ENCODE measurements at regions not wholly inside any gene's neighbourhood (a gene's known extent, or its start where the extent isn't known, plus 50 kb on each side); places are given as distances from the start of the nearest gene placed in this dataset.
A peak's percentile ranks its signal among the peaks of the same experiment; 100 is the strongest.
"Not testable (repeated sequence)": the region's sequence is repeated elsewhere in the genome, so short reads cannot be mapped to it uniquely, and the experiment has no call there.

- no peak for DNase-seq
Measured at GRCh38 chr5:121378046-121378445, 473.6 kb upstream of the FTMT start.

GRCh38 chr5:121378559-121379359 is 472.9 kb upstream of the FTMT start:
- DNase-seq, result peak; percentile 58

- no peak for DNase-seq
Measured at GRCh38 chr5:121380066-121380465, 471.6 kb upstream of the FTMT start.

GRCh38 chr5:121384359-121384758 is 467.3 kb upstream of the FTMT start:
- DNase-seq, result no peak

- no peak for DNase-seq
Measured at GRCh38 chr5:121386334-121386733, 465.3 kb upstream of the FTMT start.

GRCh38 chr5:121396716-121397115 is 455.0 kb upstream of the FTMT start:
- DNase-seq, result no peak

GRCh38 chr5:121399879-121400278 is 451.8 kb upstream of the FTMT start:
- DNase-seq, result no peak

- DNase-seq, result no peak
Measured at GRCh38 chr5:121408778-121409177, 442.9 kb upstream of the FTMT start.

GRCh38 chr5:121415270-121415669 is 436.4 kb upstream of the FTMT start:
- DNase-seq, result no peak

- DNase-seq, result no peak
Measured at GRCh38 chr5:121421646-121422045, 430.0 kb upstream of the FTMT start.

- DNase-seq, result peak; percentile 67
Measured at GRCh38 chr5:121424976-121425375, 426.7 kb upstream of the FTMT start.

- DNase-seq, result no peak
Measured at GRCh38 chr5:121426153-121426552, 425.5 kb upstream of the FTMT start.

GRCh38 chr5:121429761-121430160 is 421.9 kb upstream of the FTMT start:
- no peak for DNase-seq

GRCh38 chr5:121430538-121430937 is 421.1 kb upstream of the FTMT start:
- DNase-seq, result no peak

- no peak for DNase-seq
Measured at GRCh38 chr5:121445511-121445910, 406.2 kb upstream of the FTMT start.

GRCh38 chr5:121462441-121462840 is 389.2 kb upstream of the FTMT start:
- no peak for DNase-seq

- DNase-seq, result not testable (repeated sequence)
Measured at GRCh38 chr5:121471222-121471621, 380.5 kb upstream of the FTMT start.

- no peak for DNase-seq
Measured at GRCh38 chr5:121478636-121479035, 373.0 kb upstream of the FTMT start.

GRCh38 chr5:121479337-121479736 is 372.3 kb upstream of the FTMT start:
- no peak for DNase-seq

GRCh38 chr5:121485281-121485680 is 366.4 kb upstream of the FTMT start:
- no peak for DNase-seq

GRCh38 chr5:121485999-121486398 is 365.7 kb upstream of the FTMT start:
- not testable (repeated sequence) for DNase-seq

- DNase-seq, result no peak
Measured at GRCh38 chr5:121489972-121490371, 361.7 kb upstream of the FTMT start.

GRCh38 chr5:121497176-121497575 is 354.5 kb upstream of the FTMT start:
- DNase-seq, result no peak

GRCh38 chr5:121500310-121500709 is 351.4 kb upstream of the FTMT start:
- no peak for DNase-seq

All from islet precursor cell (in vitro differentiated cells).